ENCODE measurements at regions not wholly inside any gene's neighbourhood (a gene's known extent, or its start where the extent isn't known, plus 50 kb on each side); places are given as distances from the start of the nearest gene placed in this dataset.

DNA sequence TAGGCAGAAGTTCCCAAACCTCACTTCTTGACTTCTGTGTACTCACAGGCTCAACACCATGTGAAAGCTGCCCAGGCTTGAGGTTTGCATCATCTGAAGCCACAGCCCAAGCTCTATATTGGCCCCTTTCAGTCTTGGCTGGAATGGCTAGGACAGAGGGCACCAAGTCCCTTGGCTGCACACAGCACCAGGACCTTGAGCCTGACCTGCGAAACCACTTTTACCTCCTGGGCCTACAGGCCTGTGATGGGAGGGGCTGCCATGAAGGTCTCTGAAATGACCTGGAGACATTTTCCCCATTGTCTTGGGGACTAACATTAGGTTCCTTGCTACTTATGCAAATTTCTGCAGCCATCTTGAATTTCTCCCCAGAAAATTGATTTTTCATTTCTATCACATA is 288.3 kb upstream of the ZC3H12C start:
- no peak for DNase-seq (ENCODE audit: low read depth in 2 of 2)

DNA sequence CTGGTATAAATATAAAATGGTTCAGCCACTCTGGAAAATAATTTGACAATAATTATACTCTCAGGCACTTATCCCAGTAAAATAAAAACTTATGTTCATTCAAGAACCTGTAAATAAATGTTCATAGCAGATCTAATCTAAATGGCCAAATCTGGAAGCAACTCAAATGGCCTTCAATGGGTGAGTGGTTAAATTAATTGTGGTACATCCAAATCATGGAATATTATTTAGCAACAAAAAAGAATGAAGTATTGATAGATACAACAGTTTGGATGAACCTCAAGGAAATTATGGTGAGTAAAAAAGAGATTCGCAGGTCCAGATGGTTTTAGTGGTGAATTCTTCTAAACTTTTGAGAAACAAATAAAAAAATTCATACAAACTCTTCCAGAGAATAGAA is 287.0 kb upstream of the ZC3H12C start:
- no peak for DNase-seq (ENCODE audit: low read depth in 2 of 2)

DNA sequence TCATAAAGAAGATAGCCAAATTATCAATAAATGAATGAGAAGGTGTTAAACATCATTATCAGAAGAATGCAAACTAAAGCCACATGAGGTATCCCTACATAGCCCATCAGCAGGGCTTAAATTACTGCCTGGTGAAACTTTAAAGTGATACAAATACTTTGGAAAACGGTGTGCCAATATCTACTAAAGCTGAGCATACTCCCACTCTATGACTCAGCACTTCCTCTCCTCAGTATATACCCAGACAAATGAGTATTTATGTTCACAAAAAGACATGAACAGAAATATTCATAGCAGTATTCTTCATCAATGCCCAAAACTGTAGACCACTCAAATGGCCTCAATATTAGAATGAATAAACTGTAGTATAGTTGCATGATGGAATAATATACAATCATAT is 284.6 kb upstream of the ZC3H12C start:
- DNase-seq (ENCODE audit: low read depth in 2 of 2): no peak

DNA sequence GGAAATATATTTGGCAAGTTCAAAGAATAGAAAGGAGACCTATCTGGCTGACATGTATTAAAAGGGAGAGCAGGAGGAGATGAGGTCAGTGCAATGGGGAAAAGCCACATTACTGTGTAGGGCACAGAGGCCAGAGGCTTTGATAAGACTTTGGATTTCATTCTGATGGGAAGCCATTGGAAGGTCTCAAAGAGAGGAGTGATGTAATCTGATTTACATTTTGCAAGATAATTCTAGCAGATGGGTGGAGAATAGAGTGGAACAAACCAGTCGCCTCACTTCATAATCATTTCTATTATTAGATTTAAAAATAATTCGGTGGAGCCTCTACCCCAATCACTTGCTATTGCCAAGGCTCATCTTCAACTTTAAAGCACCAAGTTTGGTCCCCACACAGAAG is 278.4 kb upstream of the ZC3H12C start:
- no peak for DNase-seq (ENCODE audit: low read depth in 2 of 2)

DNA sequence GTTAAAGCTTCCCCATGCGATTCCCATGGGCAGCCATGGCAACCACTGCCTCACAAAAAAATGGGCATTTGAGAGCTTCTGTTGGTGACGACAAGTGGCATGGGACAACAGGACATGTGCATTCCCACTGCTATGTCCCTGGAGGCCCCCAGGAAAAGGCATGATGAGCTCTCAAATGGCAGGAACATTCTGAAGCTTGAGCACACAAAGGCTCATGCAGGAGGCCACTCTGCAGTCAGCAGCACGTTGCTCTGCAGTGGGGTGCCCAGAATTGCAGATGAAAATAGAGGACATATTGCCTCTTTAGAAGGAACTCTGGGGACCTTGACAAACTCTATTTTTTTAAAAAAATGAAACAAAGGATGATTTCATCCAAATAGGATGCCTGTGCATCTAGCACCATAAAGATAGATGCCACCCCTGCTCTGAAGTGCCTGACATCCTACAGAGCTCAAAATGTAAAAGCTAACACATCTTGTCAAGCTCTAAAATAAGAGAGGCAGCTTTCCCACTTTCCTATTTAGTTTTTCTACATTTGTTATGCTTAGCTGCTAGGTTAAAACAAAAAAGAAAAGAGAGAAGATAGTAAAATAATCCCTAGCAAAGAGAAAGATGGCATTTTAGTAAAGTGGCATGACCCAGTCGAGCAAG is 277.6 kb upstream of the ZC3H12C start:
- no peak for DNase-seq (ENCODE audit: low read depth in 2 of 2)

DNA sequence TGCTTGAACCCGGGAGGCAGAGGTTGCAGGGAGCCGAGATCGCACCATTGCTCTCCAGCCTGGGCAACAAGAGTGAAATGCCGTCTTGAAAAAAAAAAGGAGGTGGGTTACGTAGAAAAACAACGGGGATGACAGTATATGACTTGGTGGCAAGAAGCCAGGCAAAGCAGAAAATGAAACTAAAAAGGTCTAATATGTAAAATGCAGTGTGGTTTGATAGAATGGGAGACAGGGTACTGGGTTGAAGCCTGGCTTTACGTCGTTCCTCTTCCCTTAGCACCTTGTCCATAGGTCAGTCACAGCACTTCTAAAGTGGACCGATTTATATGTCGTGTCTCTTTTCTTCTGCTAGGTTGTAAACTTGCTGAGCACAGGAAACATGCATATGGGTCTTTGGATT is 274.9 kb upstream of the ZC3H12C start:
- no peak for DNase-seq (ENCODE audit: low read depth in 2 of 2)

DNA sequence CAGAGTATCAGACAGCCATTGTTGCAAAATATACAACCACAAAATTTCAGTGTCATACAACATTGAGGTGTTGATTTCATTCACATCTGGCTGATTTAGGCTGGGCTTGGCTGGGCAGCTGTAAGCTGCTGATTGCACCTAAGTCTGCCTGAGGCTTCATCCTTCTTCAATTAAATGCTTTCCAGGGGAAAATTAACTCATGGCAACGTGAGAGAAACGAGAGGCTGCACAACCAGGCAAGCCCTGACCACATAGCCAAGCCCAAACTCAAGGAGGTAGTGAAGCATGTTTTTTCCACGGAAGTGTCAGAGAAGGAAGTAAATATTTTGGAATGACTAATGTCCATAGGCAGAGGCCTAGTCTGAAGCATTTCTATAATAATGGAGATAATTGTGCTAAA is 273.8 kb upstream of the ZC3H12C start:
- DNase-seq (ENCODE audit: low read depth in 2 of 2): no peak

DNA sequence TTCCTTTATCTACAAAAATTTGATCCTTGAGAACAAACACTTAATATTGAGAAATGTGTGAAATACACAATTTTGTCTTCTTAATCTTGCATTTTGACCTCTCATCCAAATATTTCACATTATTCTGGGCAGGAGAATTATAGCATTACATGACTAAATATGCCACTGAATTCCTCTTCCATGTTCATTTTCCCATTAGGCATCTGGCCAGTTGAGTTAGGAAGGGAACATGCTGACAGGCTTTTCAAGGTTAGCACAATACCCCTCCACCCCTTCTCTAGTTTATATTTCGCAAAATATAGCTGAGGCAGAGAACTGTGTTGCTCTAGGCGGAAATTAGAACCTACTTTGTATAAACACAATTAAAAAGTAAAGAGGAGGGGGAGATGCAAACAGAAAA is 271.7 kb upstream of the ZC3H12C start:
- DNase-seq (ENCODE audit: low read depth in 2 of 2): no peak

DNA sequence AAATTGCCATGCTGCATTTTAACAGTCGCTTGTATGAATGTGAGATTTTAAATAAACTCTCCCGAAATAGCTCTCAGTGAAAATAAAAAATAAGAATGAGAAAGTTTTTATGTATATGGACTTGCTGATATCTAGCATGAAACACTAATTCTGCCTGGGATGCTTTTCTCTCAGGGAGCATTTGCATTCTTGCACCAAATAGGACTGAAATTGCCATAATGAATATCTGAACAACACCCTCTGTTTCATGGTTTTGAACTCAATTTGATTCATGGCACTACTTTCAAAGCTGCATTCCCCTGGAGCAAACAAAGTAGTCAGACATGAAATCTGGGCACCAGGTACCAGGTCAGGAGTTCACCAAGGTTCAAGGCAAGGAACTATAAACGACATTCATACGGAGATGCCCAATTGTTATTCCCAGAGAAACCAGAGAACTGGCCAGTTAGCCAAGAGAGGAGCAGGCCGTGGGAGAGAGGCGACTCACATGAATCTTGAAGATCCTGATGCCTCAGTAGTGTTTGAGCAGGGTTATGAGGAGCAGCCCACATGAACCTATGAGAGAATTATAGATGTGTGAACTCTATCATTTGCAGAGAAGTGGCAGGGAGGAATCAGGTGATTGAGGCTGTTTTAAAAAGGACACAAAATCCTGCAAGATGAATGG is 270.6 kb upstream of the ZC3H12C start:
- DNase-seq (ENCODE audit: low read depth in 2 of 2): no peak

DNA sequence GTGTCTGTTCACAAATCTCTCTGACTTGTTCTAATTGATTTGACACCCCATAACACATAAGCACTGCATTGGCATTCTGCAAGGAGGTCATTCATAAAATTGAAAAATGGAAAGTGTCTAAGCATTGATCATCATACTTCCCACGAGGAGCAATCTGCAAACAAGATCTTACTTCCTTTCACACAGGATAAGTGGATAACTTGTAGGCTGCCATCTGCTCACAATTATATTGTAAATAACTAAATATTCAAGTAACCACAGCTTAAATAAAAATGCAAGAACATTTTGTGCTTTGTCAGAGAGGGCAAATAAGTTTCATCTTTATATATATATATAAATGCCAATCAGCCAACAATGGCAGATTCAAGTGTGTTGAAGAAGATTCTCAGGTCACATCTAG is 264.8 kb upstream of the ZC3H12C start:
- DNase-seq (ENCODE audit: low read depth in 2 of 2): no peak

DNA sequence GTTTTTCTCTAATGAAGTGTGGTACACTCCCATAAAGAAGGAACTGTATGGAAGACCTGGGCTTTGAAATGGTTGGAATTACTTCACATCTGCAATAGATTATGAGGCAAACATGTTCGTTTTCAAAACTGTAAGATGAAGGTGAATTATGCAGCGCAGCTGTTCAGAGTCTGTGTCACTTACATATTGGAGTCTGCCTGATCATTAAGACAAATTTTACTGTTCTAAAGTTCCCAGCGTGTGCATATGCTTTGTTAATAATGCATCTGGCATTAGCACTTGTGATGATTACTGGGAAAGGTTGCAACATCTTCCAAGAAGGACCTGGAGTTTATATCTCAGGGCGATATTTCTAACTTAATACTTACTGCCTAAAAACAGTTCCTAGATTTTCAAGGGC is 255.2 kb upstream of the ZC3H12C start:
- DNase-seq (ENCODE audit: low read depth in 2 of 2): no peak

DNA sequence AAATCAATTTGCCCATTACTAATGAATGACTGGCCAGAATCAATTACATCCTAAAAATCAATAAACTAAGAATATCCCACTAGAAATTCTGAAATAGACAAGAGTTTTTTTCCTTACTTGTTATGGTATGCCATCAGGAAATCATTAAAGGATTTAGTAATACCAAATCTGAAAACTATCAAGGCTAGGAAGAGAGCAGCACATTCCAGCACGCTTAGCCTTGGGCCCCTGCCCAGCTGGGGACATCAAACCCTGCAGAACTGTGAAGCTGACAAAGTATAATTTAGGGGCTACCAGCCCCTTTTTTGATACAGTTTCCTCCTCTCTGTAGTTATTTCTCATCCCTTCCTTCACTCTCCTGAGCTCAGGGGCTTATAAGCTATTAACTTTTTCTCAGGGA is 247.8 kb upstream of the ZC3H12C start:
- no peak for DNase-seq (ENCODE audit: low read depth in 2 of 2)

DNA sequence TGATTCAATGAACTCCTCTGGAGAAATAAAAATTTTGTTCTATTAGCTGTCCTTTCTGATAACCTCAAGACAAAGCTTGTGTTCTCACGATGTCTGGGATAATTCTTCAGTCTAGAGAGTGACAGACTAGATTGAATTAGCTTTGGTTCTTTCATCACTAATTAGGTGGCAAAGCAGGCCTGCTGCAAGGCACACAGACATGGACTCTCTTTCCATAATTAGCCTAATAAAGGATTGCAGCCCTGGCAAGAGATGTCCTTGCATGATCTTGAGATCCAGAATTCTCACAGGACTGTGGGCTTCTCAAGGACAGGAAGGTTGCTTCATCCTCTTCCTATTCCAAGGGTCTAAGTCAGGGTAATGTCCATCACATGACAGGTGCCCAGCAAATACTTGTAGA is 245.6 kb upstream of the ZC3H12C start:
- DNase-seq (ENCODE audit: low read depth in 2 of 2): no peak

DNA sequence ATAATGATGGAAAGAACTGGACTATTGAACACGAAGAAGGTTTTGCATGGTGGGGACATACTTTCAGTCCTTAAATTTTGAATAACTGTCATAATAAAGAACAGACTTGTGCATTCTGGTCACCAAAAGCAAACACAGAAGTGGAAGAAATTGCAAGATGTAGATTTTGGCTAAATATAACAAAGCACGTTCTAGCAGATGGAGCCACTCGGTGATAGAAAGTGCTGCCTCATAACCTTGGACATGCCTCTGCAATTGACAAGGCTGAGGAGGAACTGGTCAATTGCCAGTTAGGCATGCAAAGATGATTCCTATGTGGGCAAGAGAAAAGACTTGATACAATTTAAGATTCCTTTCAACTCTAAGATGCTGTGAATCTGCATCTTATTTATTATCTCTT is 244.1 kb upstream of the ZC3H12C start:
- no peak for DNase-seq (ENCODE audit: low read depth in 2 of 2)

DNA sequence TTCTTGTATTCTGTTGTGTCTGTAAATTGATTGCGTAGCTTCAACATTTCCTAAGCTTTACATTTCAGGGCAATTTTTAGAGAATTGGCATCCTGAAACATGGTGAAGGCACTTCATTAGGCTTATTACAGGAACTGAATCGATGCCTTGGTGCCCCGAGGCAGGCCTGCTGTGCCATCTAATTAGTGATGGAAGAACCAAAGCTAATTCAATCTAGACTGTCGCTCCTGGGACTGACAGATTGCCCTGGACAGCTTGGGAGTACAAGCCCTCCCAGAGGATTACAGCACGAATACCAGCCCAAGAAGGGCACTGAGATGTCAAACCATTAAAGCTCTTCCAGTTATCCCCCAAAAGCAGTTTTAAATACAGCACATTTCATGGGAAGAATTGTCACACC is 243.2 kb upstream of the ZC3H12C start:
- DNase-seq (ENCODE audit: low read depth in 2 of 2): no peak

DNA sequence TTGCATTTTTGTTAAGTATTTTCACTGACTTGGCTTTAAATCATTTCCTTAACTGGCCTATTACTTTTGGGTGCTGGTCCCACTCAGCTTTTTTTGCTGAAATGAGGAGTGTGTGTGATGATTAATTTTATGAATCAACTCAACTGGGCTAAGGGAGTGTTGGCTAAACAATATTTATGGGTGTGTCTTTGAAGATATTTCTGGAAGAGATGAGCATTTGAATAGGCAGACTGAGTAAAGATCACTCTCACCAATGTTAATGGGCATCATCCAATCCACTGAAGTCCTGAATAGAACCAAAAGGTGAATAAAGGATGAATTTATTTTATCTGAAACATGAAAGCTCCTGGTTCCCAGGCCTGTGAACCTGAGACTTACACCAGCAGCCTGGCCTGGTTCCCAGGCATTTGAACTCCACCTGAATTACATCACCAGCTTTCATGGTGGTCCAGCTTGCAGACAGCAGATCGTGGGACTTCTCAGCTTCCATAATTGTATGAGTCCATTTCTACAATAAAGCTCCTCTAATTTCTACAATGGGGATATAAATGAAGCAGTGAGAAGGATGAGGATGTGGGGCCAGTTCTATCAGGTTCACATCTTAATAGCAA is 241.3 kb upstream of the ZC3H12C start:
- DNase-seq (ENCODE audit: low read depth in 2 of 2): no peak

DNA sequence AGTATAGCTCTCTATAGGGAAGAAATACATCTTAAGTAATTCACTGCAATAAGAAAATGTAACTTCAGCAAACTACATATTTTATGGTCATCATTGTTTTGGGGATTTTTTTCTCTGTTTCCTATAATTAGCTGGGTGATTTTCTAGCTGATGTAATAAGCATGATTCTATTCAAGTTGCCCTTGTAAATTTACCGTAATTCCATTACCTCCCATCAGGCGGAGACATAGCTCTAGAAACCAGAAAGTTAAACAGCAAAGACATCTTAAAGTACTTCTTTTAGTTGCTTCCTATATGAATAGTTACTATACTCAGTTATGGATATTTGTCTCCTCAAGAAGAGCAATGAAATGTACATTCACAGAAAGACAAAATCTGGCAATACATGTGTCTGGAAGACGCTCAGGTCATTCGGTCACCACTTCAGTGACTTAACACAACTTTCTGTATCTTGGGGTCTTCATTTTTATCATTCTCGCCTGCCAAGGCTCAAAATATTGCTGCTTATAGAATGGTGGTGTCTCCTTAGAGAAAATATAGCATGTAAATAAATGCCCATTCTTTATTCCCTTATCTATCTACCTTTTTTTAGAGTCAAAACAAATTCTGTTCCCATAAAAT is 239.9 kb upstream of the ZC3H12C start:
- no peak for DNase-seq (ENCODE audit: low read depth in 2 of 2)

DNA sequence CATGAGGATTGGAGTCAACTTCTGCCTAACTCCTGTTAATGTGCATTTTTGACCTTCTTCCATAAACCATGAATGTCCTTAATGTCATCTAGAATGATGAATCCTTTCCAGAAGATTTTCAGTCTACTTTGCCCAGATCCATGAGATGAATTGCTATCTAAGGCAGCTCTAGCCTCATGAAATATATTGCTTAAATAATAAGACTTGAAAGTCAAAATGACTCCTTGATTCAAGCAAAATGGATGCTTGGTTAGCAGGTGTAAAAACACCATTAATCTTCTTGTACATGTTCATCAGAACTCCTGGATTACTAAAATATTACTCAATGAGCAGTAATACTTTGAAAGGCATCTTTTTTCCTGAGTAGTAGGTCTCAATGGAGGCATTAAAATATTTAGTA is 238.5 kb upstream of the ZC3H12C start:
- DNase-seq (ENCODE audit: low read depth in 2 of 2): no peak

DNA sequence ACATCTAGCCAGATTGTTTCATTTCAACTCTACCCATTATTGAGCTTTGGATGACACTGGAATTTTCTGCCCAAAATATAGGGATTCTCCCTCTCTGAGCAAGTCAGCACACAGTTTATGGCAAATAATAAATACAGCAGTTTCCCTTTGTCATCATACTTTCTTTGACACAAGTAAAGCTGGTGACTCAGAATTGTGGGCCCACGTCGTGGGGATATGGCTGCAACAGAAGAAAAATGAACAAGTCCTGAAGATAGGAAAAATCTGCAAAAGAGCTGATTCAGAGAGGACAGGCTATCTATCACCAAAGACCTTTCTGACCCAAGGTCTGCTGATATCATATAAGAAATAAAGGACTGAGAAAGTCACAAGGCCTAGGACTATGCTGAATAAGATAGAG is 236.3 kb upstream of the ZC3H12C start:
- no peak for DNase-seq (ENCODE audit: low read depth in 2 of 2)

DNA sequence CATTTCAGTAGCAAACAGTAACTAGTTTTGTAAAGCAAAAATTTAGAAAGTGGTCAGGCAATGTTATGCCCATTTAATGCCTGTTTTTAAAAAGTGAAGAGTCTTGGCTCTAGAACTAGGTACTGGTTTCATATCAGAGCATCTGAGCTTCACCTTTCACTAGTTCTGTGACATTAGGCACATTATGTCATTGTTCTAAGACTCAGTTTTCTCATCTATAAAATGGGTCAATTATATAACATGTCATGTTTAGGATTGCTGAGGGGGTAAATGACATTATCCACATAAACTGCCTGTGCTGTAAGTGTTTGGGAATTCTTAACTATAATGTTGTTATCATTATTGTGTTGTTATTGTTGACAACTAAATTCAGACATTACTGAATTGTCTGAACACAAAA is 235.6 kb upstream of the ZC3H12C start:
- DNase-seq (ENCODE audit: low read depth in 2 of 2): no peak

DNA sequence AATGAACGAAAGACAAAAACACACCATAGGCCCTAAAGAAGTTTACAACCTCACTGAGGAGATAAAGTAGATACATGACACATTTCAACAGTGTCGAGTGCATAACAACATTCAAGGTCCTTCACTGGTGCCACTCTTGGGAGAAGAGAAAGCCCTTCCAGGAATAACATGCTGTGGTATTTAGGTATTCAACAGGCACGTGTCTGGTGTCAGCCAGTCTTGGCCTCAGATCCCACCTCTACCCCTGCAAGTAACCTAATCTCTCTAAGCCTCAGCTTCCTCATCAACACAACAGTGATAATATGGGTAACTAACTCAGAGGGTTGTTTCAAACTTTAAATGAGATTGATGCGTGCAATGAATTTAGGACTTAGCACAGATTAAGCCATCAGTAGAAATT is 235.0 kb upstream of the ZC3H12C start:
- no peak for DNase-seq (ENCODE audit: low read depth in 2 of 2)

DNA sequence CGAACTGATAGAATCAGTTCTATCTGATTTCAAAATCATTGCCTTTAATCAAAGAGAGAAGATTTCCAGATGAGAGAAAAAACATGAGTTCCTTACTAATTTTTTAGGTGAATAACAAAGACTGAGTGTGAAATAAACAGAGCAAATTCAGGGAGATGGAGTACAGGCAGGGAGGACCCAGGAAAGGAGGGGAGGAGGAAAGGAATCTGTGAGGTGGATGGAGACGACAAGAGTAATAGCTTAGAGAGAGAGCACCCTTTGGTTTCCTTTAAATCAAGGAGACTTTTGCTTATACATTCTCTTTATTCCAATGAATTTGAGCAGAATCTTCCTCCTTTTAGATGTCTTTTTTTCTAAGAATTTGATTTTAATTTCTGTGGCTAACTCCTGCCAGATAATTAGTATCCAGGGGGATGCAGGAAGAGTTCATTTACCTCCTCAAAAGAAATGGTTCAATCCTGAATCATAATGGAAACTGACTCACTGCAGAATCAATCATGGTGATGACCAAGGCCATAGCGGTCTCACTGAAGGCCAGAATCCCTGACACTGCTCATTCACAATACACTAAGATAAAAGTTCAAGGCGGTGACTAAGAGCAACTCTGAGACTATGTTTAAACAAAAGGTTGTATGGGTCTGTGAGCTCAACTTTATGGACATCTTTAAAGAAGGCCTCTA is 234.0 kb upstream of the ZC3H12C start:
- no peak for DNase-seq (ENCODE audit: low read depth in 2 of 2)

DNA sequence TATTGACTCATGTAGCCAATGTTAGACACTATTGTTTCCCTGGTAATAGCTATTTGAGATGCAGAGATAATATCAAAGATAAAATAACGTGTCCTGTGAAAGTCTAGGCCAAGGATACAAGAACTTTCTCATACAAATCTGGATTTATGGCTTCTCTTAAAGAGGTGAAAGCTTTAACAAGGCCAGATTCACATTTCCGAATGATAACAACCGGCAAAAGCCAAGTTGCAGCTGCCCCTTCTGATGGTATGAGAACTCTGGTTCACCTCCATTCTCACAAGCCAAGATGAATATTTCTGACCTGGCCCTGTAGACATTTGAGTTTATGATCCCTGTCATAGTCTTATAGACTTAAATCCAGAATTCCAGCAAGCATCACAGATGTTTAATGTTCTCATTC is 230.4 kb upstream of the ZC3H12C start:
- no peak for DNase-seq (ENCODE audit: low read depth in 2 of 2)
